Activated CD4-positive, alpha-beta memory T cell treated with anti-CD3 and anti-CD28 coated beads, Interleukin-2, amount 10 ng/mL, durations not matched to agents 7 days and 5 days (primary cell): ENCODE measurements at regions not wholly inside any gene's neighbourhood (a gene's known extent, or its start where the extent isn't known, plus 50 kb on each side); places are given as distances from the start of the nearest gene placed in this dataset.

ENCODE experiments used
- CTCF ChIA-PET: fragments of 350-600 bp; sonication (Branson Sonifier 250); formaldehyde crosslinking; loops from one replicate; lab custom pipeline; 2021; ENCODE audit warnings: antibody characterized with exemption, inconsistent platforms; lab: Charles Lee
- POLR2A ChIA-PET: fragments of 350-600 bp; sonication (Branson Sonifier 250); formaldehyde crosslinking; loops from one replicate; lab custom pipeline; 2021; ENCODE audit warnings: antibody characterized with exemption; lab: Charles Lee
- DNase-seq: peaks from one replicate; pipeline ENCODE4 v3.0.0-alpha.2; 2020
- H3K27ac Mint-ChIP-seq: one replicate; pipeline ENCODE4 v1.8.0; 2021; ENCODE audit warnings: mild to moderate bottlenecking, mixed read lengths
- H3K27me3 Mint-ChIP-seq: one replicate; pipeline ENCODE4 v1.8.0; 2021; ENCODE audit warnings: mixed read lengths
- H3K36me3 Mint-ChIP-seq: one replicate; pipeline ENCODE4 v1.8.0; 2021; ENCODE audit warnings: low read depth, mixed read lengths
- H3K4me1 Mint-ChIP-seq: one replicate; pipeline ENCODE4 v1.8.0; 2021; ENCODE audit warnings: mixed read lengths
- H3K4me3 Mint-ChIP-seq: one replicate; pipeline ENCODE4 v1.8.0; 2021; ENCODE audit warnings: mild to moderate bottlenecking, mixed read lengths
- H3K9me3 Mint-ChIP-seq: one replicate; pipeline ENCODE4 v1.8.0; 2021; ENCODE audit warnings: mixed read lengths

DNA sequence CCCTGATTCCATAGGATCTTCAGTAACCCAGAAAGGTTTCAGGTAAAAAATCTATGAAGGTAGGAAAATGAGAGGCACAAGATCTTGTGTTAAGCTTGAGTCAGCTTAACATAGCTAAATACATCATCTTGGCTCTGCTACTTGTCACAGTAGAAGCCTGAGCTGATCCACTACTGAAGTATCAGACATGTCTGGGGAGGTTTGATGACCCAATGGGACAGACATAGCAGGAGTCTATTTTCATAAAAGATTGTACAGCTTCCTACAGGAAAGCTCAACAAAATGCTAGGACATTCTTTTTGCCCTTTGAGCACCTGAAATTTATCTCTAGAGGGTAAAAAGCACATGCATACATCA, 84.3 kb upstream of the FSHR start:
- POLR2A ChIA-PET: no interaction called here

DNA sequence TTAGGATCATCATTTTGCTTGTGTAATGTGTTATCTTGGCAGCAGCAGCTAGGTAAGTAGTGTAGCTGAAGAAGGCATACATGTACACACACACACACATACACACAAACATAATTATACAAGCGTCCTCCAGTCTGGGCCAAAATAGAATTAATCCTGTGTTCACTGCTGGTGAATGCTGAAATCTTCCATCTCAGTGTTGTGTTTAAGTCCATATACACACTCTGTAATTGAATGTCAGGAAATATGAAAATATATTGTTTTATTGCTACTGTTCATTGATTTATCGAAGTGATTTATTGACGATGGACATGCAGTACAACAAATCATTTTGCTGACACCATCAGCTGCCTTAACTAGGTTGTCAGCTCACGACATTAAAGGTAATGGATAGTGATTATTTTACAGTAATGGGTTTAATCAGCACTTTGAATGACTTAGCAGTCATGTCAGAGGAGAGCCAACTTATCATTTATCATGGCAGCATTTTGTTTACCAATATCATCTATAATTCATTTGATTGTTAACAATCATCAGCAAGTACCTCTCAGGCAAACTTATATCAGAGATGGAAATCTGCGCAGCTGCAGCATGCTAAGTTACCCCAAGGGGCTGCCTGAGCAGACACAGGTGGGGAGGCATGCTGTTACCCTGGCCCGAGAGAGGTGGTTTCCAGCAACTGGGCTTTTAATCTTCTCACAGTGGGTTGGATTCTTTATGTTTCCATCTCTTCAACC, 83.7 kb upstream of the FSHR start:
- Mint-ChIP-seq H3K27ac (no peak overlapping the region), H3K27me3 (no peaks in the 10 kb centered on the region), H3K4me3 (no peak overlapping the region), H3K4me1 (no peaks in the 10 kb centered on the region), H3K36me3 (no peaks in the 10 kb centered on the region), H3K9me3 (peaks cover 7% of the 10 kb centered on the region)
- no peak for DNase-seq
- ChIA-PET POLR2A (no interaction called here), CTCF (no interaction called here)

More for the DNA sequence above, 84.3 kb upstream of the FSHR start:
- CTCF ChIA-PET: no interaction called here
- H3K4me3 Mint-ChIP-seq: no peak overlapping the region
- no peak overlapping the region for H3K27ac Mint-ChIP-seq
- peaks cover 6% of the 10 kb centered on the region for H3K9me3 Mint-ChIP-seq
- no peaks in the 10 kb centered on the region for H3K36me3 Mint-ChIP-seq
- no peaks in the 10 kb centered on the region for H3K4me1 Mint-ChIP-seq
- no peak for DNase-seq
- H3K27me3 Mint-ChIP-seq: no peaks in the 10 kb centered on the region

GRCh38 chr2:49236316-49236715, 82.0 kb upstream of the FSHR start:
- H3K27me3 Mint-ChIP-seq: no peaks in the 10 kb centered on the region
- ChIA-PET CTCF (no interaction called here), POLR2A (no interaction called here)
- DNase-seq: no peak
- H3K27ac Mint-ChIP-seq: no peak overlapping the region
- H3K36me3 Mint-ChIP-seq: no peaks in the 10 kb centered on the region
- no peak overlapping the region for H3K4me3 Mint-ChIP-seq
- H3K9me3 Mint-ChIP-seq: peaks cover 11% of the 10 kb centered on the region
- H3K4me1 Mint-ChIP-seq: no peaks in the 10 kb centered on the region

GRCh38 chr2:49226360-49226759, 72.0 kb upstream of the FSHR start:
- DNase-seq: no peak
- Mint-ChIP-seq H3K27ac (no peak overlapping the region), H3K36me3 (no peaks in the 10 kb centered on the region), H3K4me1 (no peaks in the 10 kb centered on the region), H3K27me3 (no peaks in the 10 kb centered on the region), H3K9me3 (peaks cover 2% of the 10 kb centered on the region), H3K4me3 (no peak overlapping the region)
- ChIA-PET CTCF (no interaction called here), POLR2A (no interaction called here)

GRCh38 chr2:49225126-49225525, 70.8 kb upstream of the FSHR start:
- Mint-ChIP-seq H3K27me3 (no peaks in the 10 kb centered on the region), H3K36me3 (no peaks in the 10 kb centered on the region), H3K27ac (no peak overlapping the region), H3K4me1 (no peaks in the 10 kb centered on the region), H3K9me3 (peaks cover under 1% of the 10 kb centered on the region), H3K4me3 (no peak overlapping the region)
- POLR2A ChIA-PET: no interaction called here
- CTCF ChIA-PET: no interaction called here
- DNase-seq: no peak

DNA sequence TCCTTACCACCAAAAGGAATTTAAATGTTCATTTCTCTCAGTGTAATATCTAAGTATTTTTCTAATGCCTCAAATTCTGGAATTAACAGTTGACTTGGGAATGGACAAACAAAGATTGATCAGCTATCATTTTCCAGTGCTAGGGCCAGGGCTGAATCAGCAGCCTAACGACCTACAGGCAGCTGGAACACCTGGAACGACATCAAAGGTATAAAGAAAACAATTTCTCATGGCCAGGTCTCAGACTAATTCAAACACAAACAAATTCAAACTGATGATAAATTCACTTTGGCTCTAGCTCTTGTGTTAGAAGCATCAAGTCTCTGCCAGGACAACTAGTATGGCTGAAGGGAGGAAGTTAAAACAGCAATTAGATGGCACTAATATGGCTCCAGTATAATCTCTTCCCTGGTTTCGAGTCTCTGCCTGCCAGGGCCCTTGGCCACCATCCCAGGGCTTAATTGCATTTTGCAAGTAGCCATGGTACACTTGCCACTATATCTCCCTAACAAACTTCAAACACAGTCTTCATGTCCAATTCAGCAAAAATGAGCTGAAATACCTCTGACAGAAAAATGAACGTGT, 70.2 kb upstream of the FSHR start:
- Mint-ChIP-seq H3K4me1 (no peaks in the 10 kb centered on the region), H3K36me3 (no peaks in the 10 kb centered on the region)
- POLR2A ChIA-PET: no interaction called here

GRCh38 chr2:49222975-49223528, 68.7 kb upstream of the FSHR start:
- CTCF ChIA-PET: no interaction called here
- H3K27ac Mint-ChIP-seq: no peak overlapping the region
- H3K4me3 Mint-ChIP-seq: no peak overlapping the region
- peaks cover 2% of the 10 kb centered on the region for H3K9me3 Mint-ChIP-seq
- POLR2A ChIA-PET: no interaction called here
- DNase-seq: no peak
- no peaks in the 10 kb centered on the region for H3K4me1 Mint-ChIP-seq
- no peaks in the 10 kb centered on the region for H3K36me3 Mint-ChIP-seq
- no peaks in the 10 kb centered on the region for H3K27me3 Mint-ChIP-seq

More for the DNA sequence above, 70.2 kb upstream of the FSHR start:
- peaks cover 2% of the 10 kb centered on the region for H3K9me3 Mint-ChIP-seq
- no peak overlapping the region for H3K4me3 Mint-ChIP-seq
- CTCF ChIA-PET: no interaction called here
- no peak for DNase-seq
- no peaks in the 10 kb centered on the region for H3K27me3 Mint-ChIP-seq
- no peak overlapping the region for H3K27ac Mint-ChIP-seq

GRCh38 chr2:49219741-49220140, 65.4 kb upstream of the FSHR start:
- ChIA-PET CTCF (no interaction called here), POLR2A (no interaction called here)
- Mint-ChIP-seq H3K27ac (no peak overlapping the region), H3K36me3 (no peaks in the 10 kb centered on the region), H3K4me3 (no peak overlapping the region), H3K27me3 (no peaks in the 10 kb centered on the region), H3K9me3 (peaks cover 2% of the 10 kb centered on the region), H3K4me1 (no peaks in the 10 kb centered on the region)
- no peak for DNase-seq

GRCh38 chr2:49210191-49210590, 55.9 kb upstream of the FSHR start:
- CTCF ChIA-PET: no interaction called here
- POLR2A ChIA-PET: no interaction called here
- no peak overlapping the region for H3K4me3 Mint-ChIP-seq
- DNase-seq: no peak
- no peaks in the 10 kb centered on the region for H3K4me1 Mint-ChIP-seq
- H3K9me3 Mint-ChIP-seq: peaks cover 3% of the 10 kb centered on the region
- no peaks in the 10 kb centered on the region for H3K36me3 Mint-ChIP-seq
- no peak overlapping the region for H3K27ac Mint-ChIP-seq
- H3K27me3 Mint-ChIP-seq: no peaks in the 10 kb centered on the region

GRCh38 chr2:49207204-49207603, 52.9 kb upstream of the FSHR start:
- CTCF ChIA-PET: no interaction called here
- H3K4me3 Mint-ChIP-seq: no peak overlapping the region
- POLR2A ChIA-PET: no interaction called here

More at GRCh38 chr2:49207204-49207603, 52.9 kb upstream of the FSHR start:
- no peaks in the 10 kb centered on the region for H3K36me3 Mint-ChIP-seq
- DNase-seq: no peak
- H3K27me3 Mint-ChIP-seq: no peaks in the 10 kb centered on the region
- no peak overlapping the region for H3K27ac Mint-ChIP-seq
- H3K4me1 Mint-ChIP-seq: no peaks in the 10 kb centered on the region
- H3K9me3 Mint-ChIP-seq: peaks cover 5% of the 10 kb centered on the region
